ENCODE measurements at regions not wholly inside any gene's neighbourhood (a gene's known extent, or its start where the extent isn't known, plus 50 kb on each side); places are given as distances from the start of the nearest gene placed in this dataset.
"Not testable (repeated sequence)": the region's sequence is repeated elsewhere in the genome, so short reads cannot be mapped to it uniquely, and the experiment has no call there.

DNA sequence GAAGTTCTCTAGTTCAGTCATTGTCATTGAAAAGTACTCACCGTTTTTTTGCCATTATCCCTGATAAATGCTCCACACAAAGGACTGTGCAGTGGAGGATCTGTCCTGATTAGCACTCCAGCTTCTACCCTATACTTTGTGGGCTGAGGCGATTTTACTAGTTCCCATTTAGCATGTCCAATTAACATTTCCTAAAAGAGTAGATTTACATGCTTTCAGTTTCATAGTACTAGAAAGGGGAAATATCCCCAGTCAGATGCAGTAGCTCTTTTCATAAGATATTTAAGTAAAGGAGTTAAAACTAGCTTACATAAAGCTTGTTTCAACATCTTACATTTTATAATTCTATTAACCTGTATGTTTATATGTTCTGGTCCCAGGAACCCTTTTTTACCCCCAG is 144.9 kb upstream of the APOOL start:
- DNase-seq (ENCODE audit: low spot score): not testable (repeated sequence)

DNA sequence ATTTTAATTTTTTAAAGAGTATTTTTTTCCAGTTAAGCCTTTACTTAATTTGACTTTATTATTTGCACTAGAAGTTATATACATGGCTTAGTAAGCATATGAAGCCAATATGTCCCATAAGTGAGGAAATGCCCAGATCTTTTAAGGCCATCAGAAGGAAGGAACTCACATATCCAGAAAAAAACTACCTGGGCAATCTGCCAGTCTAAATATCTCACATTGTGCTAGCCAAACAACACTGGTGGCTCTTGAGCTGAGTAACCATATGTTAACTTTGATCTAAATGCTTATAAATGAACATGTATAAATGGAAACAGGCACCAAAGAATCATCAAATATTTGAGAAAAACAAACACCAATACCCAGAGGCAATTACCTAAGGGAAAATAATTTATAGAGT is 138.6 kb upstream of the APOOL start:
- no peak for DNase-seq (ENCODE audit: low spot score)

DNA sequence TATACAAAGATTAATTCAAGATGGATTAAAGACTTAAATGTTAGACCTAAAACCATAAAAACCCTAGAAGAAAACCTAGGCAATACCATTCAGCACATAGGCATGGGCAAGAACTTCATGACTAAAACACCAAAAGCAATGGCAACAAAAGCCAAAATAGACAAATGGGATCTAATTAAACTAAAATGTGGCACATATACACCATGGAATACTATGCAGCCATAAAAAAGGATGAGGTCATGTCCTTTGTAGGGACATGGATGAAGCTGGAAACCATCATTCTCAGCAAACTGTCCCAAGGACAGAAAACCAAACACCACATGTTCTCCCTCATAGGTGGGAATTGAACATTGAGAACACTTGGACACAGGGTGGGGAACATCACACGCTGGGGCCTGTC is 133.4 kb upstream of the APOOL start:
- not testable (repeated sequence) for DNase-seq (ENCODE audit: low spot score)

DNA sequence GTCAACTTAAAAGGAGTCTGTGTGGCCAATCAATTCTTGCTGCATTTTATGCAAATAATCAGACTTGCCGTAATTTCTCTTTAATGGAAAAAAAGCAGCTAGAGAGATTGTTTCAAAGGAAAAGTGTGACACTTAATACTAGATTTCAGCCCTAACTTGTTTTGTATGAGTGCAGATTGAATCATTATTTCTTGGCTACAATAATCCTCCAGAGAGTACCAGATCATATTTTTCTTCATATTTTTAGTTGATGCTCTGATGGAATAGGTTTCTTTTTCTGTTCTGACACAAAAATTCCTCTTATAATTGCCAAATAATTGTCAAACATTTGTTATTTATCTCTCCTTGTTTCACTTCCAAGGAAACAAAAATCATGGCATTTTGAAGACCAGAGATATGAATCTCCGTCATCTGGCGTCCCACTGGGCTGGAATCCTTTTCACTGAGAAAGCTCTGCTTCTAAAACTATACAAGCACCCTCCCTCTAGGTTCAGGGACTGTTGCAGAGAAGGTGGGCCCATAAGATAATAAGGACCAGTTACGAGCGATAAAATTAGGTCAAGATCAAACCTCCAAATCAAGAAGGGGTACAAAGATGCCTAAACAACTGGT is 131.4 kb upstream of the APOOL start:
- not testable (repeated sequence) for DNase-seq (ENCODE audit: low spot score)

DNA sequence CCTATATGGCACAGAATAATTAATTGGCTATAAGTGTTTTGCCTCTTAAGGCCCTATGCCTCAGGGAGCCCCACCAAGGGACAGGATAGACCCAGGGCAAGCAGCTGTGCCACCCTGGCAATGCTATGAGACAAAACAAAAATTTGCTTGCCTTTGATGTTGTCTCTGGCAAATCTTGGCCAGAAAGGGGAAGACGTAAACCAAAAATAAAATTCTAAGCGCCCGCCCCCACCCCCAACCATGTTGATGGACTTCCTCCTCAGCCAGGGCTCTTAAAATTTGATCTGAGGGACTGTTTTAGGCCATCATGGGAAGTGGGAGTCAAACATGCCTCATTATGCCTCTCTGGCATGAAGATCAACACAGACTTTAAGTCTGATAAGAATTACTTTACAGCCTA is 130.5 kb upstream of the APOOL start:
- DNase-seq (ENCODE audit: low spot score): no peak

DNA sequence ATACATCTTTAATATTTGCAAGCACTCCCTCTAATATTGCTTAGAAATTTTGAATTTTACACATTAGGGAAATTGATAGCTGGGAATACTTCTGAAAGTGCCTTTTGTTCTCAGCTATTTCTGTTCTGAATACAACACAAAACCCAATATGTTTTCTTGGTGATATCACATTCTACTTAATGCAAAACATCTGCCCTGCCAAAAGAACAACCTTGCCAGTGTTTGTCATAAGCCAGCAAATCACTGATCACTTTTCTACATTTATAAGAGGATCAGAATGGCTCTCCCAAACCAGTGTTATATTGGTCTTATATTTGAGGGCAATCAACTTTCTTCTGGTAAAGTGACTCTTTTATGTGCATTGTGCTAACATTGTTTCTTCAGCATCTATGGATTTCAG is 126.8 kb upstream of the APOOL start:
- no peak for DNase-seq (ENCODE audit: low spot score)

DNA sequence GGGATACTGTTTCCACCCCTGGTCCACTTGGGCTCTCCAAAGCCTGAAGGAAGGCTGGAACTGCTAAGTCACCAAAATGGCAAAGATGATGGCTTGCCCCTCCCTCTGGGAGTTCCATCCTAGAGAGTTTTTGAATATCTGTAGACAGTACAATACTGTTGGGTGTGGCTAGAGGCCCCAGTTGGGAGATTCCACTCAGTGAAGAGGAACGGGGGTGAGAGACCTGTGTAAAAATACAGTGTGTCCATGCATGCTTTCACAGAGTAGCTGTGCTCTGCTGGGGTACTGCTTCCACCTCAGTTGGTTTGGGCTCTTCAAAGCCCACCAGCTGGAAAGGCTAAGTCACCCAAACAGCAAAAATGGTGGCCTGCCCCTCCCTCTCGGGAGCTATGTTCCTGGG is 109.8 kb upstream of the APOOL start:
- no peak for DNase-seq (ENCODE audit: low spot score)

DNA sequence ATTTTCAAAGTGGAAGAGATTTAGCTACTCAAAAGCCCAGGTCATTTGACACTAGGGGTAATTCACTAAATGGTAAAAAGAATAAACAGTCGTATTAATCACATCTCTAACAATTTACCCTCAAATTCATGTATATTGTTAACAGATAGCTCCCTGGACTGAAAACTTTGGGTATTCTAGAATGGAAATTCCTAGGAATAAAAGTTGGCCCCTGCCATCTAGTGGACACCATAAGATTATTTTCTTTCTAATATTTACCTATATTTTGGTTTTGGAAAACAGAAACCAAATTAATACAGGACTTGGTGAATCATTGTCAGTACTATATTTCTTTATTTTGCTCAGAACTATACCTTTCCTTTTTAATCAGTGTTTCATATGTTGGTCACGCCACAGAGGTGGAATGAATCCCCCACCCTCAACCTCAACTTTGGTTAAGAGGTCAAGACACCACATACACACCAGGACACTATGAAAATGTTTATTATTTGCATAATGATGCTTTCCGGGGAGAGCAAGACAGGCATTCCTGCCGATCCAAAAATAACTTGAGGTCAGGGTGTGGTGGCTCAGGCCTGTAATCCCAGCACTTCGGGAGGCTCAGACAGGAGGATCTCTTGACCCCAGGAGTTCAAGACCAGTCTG is 96.2 kb upstream of the APOOL start:
- DNase-seq (ENCODE audit: low spot score): peak; percentile 2

DNA sequence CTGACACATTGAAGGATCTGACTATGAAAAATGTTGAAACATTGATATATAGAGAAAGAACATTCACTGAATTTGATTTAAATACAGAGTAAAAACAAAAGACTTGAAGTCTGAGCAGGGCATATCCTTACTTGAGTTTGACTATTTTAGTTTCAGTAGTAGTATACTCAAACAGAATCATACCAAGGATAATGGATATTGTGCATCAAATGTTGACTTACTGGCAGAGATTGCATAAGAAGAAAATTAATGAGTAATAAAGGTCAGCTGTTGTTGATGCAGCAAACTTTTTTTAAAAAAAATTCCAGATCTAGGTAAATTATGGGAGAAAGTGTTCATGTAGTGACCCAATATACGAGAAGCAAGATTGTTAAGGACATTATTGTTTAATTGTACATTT is 94.5 kb upstream of the APOOL start:
- no peak for DNase-seq (ENCODE audit: low spot score)

DNA sequence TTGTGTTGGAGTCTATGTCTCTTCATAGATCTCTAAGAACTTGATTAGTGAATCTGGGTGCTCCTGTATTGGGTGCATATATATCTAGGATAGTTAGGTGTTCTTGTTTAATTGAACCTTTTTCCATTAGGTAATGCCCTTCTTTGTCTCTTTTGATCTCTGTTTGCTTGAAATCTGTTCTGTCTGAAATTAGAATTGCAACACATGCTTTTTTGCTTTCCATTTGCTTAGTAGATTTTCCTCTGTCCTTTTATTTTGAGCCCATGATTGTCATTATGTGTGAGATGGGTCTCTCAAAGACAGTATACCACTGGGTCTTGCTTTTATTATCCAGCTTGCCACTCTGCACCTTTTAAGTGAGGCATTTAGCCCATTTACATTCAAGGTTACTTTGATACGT is 79.1 kb upstream of the APOOL start:
- no peak for DNase-seq (ENCODE audit: low spot score)

DNA sequence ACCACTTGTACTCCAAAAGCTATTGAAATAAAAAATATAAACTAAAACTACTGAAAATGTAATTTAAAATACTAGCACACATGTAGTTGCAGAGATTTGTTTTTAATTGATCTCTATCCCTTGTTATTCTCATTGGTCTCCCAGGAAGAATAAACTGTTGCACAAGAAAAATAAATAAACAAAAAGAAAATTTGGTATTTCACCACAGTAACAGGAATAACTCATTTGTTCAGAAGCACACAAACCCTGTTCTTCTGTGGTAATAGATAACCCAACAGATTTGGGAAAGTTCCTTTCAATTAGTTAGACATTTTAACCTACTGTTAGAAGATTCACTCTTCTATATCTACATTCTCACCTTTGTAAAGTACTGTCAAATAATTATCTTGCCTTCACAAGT is 70.9 kb upstream of the APOOL start:
- no peak for DNase-seq (ENCODE audit: low spot score)

DNA sequence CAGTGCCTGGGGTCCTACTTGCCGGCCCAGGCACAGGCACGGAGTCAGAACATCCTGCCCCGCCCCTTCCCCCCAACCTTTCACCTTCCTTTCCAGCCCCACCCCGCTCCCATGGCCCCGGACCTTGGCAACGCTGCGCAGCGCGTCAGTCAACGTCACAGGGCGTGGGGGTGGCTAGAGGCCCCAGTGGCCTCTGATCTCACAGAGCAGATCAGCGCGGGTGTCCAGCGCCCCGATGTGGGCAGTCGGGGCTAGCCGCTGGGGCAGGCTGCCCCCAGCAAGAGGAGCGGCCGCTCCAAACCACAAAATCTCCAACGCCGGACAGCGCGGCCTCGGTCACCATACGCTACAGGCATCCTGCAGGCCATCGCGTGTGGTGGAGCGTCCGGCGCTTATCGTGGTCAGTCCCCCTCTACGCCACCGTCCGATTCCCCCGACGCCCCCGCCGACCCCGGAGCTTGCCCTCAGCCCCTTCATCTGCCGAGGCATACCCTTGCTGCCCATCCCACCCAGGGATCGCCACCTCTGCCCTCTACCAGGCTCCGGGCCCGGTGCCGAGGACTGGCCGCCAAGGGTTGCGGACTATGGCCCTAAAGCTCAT is 69.6 kb upstream of the APOOL start:
- DNase-seq (ENCODE audit: low spot score): no peak

All from AG08395 (cell line).